Thyroid gland (tissue), 4 donors: ENCODE measurements at regions not wholly inside any gene's neighbourhood (a gene's known extent, or its start where the extent isn't known, plus 50 kb on each side); places are given as distances from the start of the nearest gene placed in this dataset.
A peak's percentile ranks its signal among the peaks of the same experiment; 100 is the strongest.

ENCODE experiments used
- DNase-seq, 2 donors: peaks; one replicate each; pipeline ENCODE4 v3.0.0-alpha.2; 2019
- H3K27ac ChIP-seq, 3 donors: fragments of 200-600 bp; sonication (generic); 1 replicate in 2 of 3; 2 replicates in 1 of 3; pipeline ENCODE4 v1.5.1; 2016 to 2019; ENCODE audit warnings: mild to moderate bottlenecking in 1 of 3, moderate library complexity in 1 of 3
- H3K27me3 ChIP-seq: fragments of 200-600 bp; sonication (generic); one replicate; pipeline ENCODE4 v1.5.1; 2019
- H3K36me3 ChIP-seq, 2 donors: fragments of 200-600 bp; sonication (generic); one replicate each; pipeline ENCODE4 v1.5.1; 2016 to 2019
- H3K4me1 ChIP-seq, 2 donors: fragments of 200-600 bp; sonication (generic); one replicate each; pipeline ENCODE4 v1.5.1; 2017 to 2019
- H3K4me3 ChIP-seq, 3 donors: fragments of 200-600 bp; sonication (generic); replicated peaks in 1 of 3; 1 replicate in 2 of 3; 2 replicates in 1 of 3; pipeline ENCODE4 v1.5.1; 2016; ENCODE audit warnings: mild to moderate bottlenecking in 1 of 3
- H3K9me3 ChIP-seq: fragments of 200-600 bp; sonication (generic); one replicate; pipeline ENCODE4 v1.5.1; 2017
- CTCF ChIP-seq, 6 experiments: fragments of 200-600 bp in 3 of 6; fragments of 450-650 bp in 3 of 6; sonication (generic) in 3 of 6; IDR thresholded peaks; one replicate each; pipeline ENCODE4 v1.5.1; 2016 to 2019; ENCODE audit warnings: antibody characterized with exemption in 6 of 6, mild to moderate bottlenecking in 2 of 6, inconsistent platforms in 1 of 6, moderate library complexity in 1 of 6
- POLR2A ChIP-seq, 2 donors: fragments of 450-650 bp; IDR thresholded peaks; one replicate each; pipeline ENCODE4 v1.6.1; 2017; ENCODE audit warnings: antibody characterized with exemption in 2 of 2, mild to moderate bottlenecking in 2 of 2, moderate library complexity in 1 of 2
- WGBS, 2 donors: methylation state at CpG; one replicate each; pipeline ENCODE4 v1.1.5; 2017; 5-methylcytosine and 5-hydroxymethylcytosine counted together
- intact Hi-C: fragments of 100-400 bp; cut with DNase I; formaldehyde crosslinking; loops from one replicate; pipeline ENCODE4 v1.15.1; 2023

GRCh38 chr10:120761951-120762350 lies 89.2 kb upstream of the WDR11 start:
- Histone ChIP-seq H3K4me1 (no peaks in the 10 kb centered on the region), H3K27me3 (no peaks in the 10 kb centered on the region), H3K27ac (no peak overlapping the region), H3K36me3 (no peaks in the 10 kb centered on the region), H3K4me3 (no peak overlapping the region), H3K9me3 (no peaks in the 10 kb centered on the region)
- TF ChIP-seq CTCF (IDR thresholded peaks at IDR 0.05): no peak
- no peak for DNase-seq
- intact Hi-C loops: no loop called here
- 76 to 78% methylated on average over 5 of the region's 5 CpGs for WGBS, 2 donors

GRCh38 chr10:120765226-120765803 lies 85.8 kb upstream of the WDR11 start:
- no peak for DNase-seq
- intact Hi-C loops: no loop called here
- Histone ChIP-seq H3K36me3 (no peaks in the 10 kb centered on the region), H3K4me3 (no peak overlapping the region), H3K9me3 (no peaks in the 10 kb centered on the region), H3K27me3 (no peaks in the 10 kb centered on the region), H3K27ac (no peak overlapping the region), H3K4me1 (no peaks in the 10 kb centered on the region)
- TF ChIP-seq CTCF (IDR thresholded peaks at IDR 0.05): no peak
- no peak for TF ChIP-seq POLR2A (IDR thresholded peaks at IDR 0.05)
- 64 to 69% methylated on average over 1 of the region's 1 CpG for WGBS, 2 donors

GRCh38 chr10:120768227-120768626 lies 82.9 kb upstream of the WDR11 start:
- no peaks in the 10 kb centered on the region for H3K27me3 ChIP-seq
- intact Hi-C loops: no loop called here
- H3K27ac ChIP-seq: no peak overlapping the region
- TF ChIP-seq POLR2A (IDR thresholded peaks at IDR 0.05): no peak
- TF ChIP-seq CTCF (IDR thresholded peaks at IDR 0.05): no peak
- H3K36me3 ChIP-seq: no peaks in the 10 kb centered on the region
- no peaks in the 10 kb centered on the region for H3K9me3 ChIP-seq
- H3K4me3 ChIP-seq: no peak overlapping the region
- WGBS, 2 donors: 81 to 85% methylated on average over 3 of the region's 3 CpGs
- no peaks in the 10 kb centered on the region for H3K4me1 ChIP-seq
- no peak for DNase-seq

GRCh38 chr10:120770496-120770895 lies 80.7 kb upstream of the WDR11 start:
- Histone ChIP-seq H3K4me1 (no peaks in the 10 kb centered on the region), H3K27me3 (no peaks in the 10 kb centered on the region), H3K36me3 (no peaks in the 10 kb centered on the region), H3K27ac (no peak overlapping the region), H3K9me3 (no peaks in the 10 kb centered on the region), H3K4me3 (no peak overlapping the region)
- intact Hi-C loops: no loop called here
- TF ChIP-seq POLR2A (IDR thresholded peaks at IDR 0.05) (no peak), CTCF (IDR thresholded peaks at IDR 0.05) (no peak)
- DNase-seq: peak in 1 of 2 donors; percentile 7
- 44 to 46% methylated on average over 4 of the region's 4 CpGs for WGBS, 2 donors

GRCh38 chr10:120776442-120776841 lies 74.7 kb upstream of the WDR11 start:
- Histone ChIP-seq H3K27ac (no peak overlapping the region), H3K36me3 (no peaks in the 10 kb centered on the region), H3K4me1 (no peaks in the 10 kb centered on the region), H3K9me3 (no peaks in the 10 kb centered on the region), H3K27me3 (no peaks in the 10 kb centered on the region), H3K4me3 (no peak overlapping the region)
- DNase-seq: no peak
- WGBS, 2 donors: 88 to 92% methylated on average over 1 of the region's 1 CpG
- intact Hi-C loops: no loop called here
- TF ChIP-seq POLR2A (IDR thresholded peaks at IDR 0.05) (no peak), CTCF (IDR thresholded peaks at IDR 0.05) (no peak)
